K562 (cell line): ENCODE measurements at regions not wholly inside any gene's neighbourhood (a gene's known extent, or its start where the extent isn't known, plus 50 kb on each side); places are given as distances from the start of the nearest gene placed in this dataset.

ENCODE experiments used
- BMI1 ChIP-seq: fragments of 150-350 bp; IDR thresholded peaks from 2 replicates; pipeline ENCODE4 v1.6.1; 2014; ENCODE audit warnings: low read length
- CREB1 ChIP-seq, 2 experiments: sonication (generic) in 1 of 2; formaldehyde crosslinking in 1 of 2; IDR thresholded peaks; 2 replicates each; pipeline versions ENCODE4 v1.6.1 to v1.8.0; 2012 to 2022; ENCODE audit warnings: inconsistent platforms in 1 of 2, mild to moderate bottlenecking in 1 of 2, missing genetic modification reagents in 1 of 2, moderate library complexity in 1 of 2
- HOMEZ ChIP-seq: fragments of 250-450 bp; sonication (Bioruptor Pico); IDR thresholded peaks from 2 replicates; pipeline ENCODE4 v1.4.0; 2020; ENCODE audit warnings: mild to moderate bottlenecking, moderate library complexity
- STAG1 ChIP-seq: sonication (generic); formaldehyde crosslinking; IDR thresholded peaks from 2 replicates; pipeline ENCODE4 v1.5.0; 2020; ENCODE audit warnings: missing genetic modification reagents, borderline replicate concordance
- TRIM24 ChIP-seq, 2 experiments: fragments of 450-650 bp; IDR thresholded peaks; 2 replicates each; pipeline ENCODE4 v1.6.1; 2016
- USF1 ChIP-seq: sonication (generic); formaldehyde crosslinking; IDR thresholded peaks from 2 replicates; pipeline ENCODE4 v1.9.0; 2022; ENCODE audit warnings: mild to moderate bottlenecking, missing genetic modification reagents
- ZNF121 ChIP-seq: sonication (generic); formaldehyde crosslinking; conservative IDR thresholded peaks from 2 replicates; pipeline ENCODE4 v1.8.0; 2022; ENCODE audit warnings: missing genetic modification reagents
- ZNF175 ChIP-seq: fragments of 200-800 bp; sonication (Bioruptor generic); IDR thresholded peaks from 2 replicates; pipeline ENCODE4 v1.6.1; 2016; ENCODE audit warnings: low read depth, mild to moderate bottlenecking, missing genetic modification characterization, missing compliant biosample characterization
- ZNF280A ChIP-seq: fragments of 450-650 bp; IDR thresholded peaks from 2 replicates; pipeline ENCODE4 v1.6.1; 2018; ENCODE audit warnings: mild to moderate bottlenecking, low read depth; ENCODE audit not compliant: partially characterized antibody
- ZNF586 ChIP-seq: fragments of 450-650 bp; formaldehyde crosslinking; conservative IDR thresholded peaks from 2 replicates; pipeline ENCODE4 v1.4.0; 2020; ENCODE audit warnings: mild to moderate bottlenecking, moderate library complexity

GRCh38 chr2:152858594-152859265, 140.3 kb downstream of the ARL6IP6 start (continued):
- TF ChIP-seq ZNF586 (CRISPR knock-in tag) (no peak), USF1 (CRISPR knock-in tag) (no peak), ZNF280A (no peak), STAG1 (CRISPR knock-in tag) (no peak), ZNF175 (CRISPR knock-in tag) (no peak), ZNF121 (CRISPR knock-in tag) (no peak), CREB1 (IDR thresholded peaks at IDR 0.05) (no peak), CREB1 (CRISPR knock-in tag; IDR thresholded peaks at IDR 0.05) (no peak), HOMEZ (CRISPR knock-in tag) (no peak), BMI1 (no peak), TRIM24 (IDR thresholded peaks at IDR 0.05) (no peak)
